Stomach (tissue), 8 donors: ENCODE measurements at regions not wholly inside any gene's neighbourhood (a gene's known extent, or its start where the extent isn't known, plus 50 kb on each side); places are given as distances from the start of the nearest gene placed in this dataset.
"Not testable (repeated sequence)": the region's sequence is repeated elsewhere in the genome, so short reads cannot be mapped to it uniquely, and the experiment has no call there.

Source experiments
- DNase-seq, 2 donors: peaks; one replicate each; pipeline versions ENCODE4 v3.0.0 to v3.0.0-alpha.2; 2013 to 2019
- H3K27ac ChIP-seq, 5 donors: fragments of 200-600 bp in 4 of 5; sonication (generic) in 4 of 5; one replicate each; pipeline ENCODE4 v1.5.1; 2013 to 2019; ENCODE audit warnings: mild to moderate bottlenecking in 1 of 5, moderate library complexity in 1 of 5
- H3K27me3 ChIP-seq, 3 donors: fragments of 200-600 bp; sonication (generic); one replicate each; pipeline ENCODE4 v1.5.1; 2017 to 2019; ENCODE audit warnings: mixed run types in 1 of 3
- H3K36me3 ChIP-seq, 4 donors: fragments of 200-600 bp; sonication (generic); 1 replicate in 3 of 4; 2 replicates in 1 of 4; pipeline ENCODE4 v1.5.1; 2016 to 2019
- H3K4me1 ChIP-seq, 4 donors: fragments of 200-600 bp; sonication (generic); one replicate each; pipeline ENCODE4 v1.5.1; 2016 to 2019
- H3K4me3 ChIP-seq, 4 donors: fragments of 200-600 bp; sonication (generic) in 3 of 4; one replicate each; pipeline ENCODE4 v1.5.1; 2016 to 2019; ENCODE audit warnings: mild to moderate bottlenecking in 1 of 4
- H3K9me3 ChIP-seq, 4 donors: fragments of 200-600 bp; sonication (generic); one replicate each; pipeline ENCODE4 v1.5.1; 2016 to 2019
- EP300 ChIP-seq: sonication (generic); formaldehyde crosslinking; IDR thresholded peaks from one replicate; pipeline ENCODE4 v1.6.1; 2017; ENCODE audit warnings: antibody characterized with exemption
- POLR2A ChIP-seq, 4 donors: fragments of 450-650 bp; IDR thresholded peaks; one replicate each; pipeline ENCODE4 v1.6.1; 2016; ENCODE audit warnings: antibody characterized with exemption in 4 of 4, control low read depth in 2 of 4, mild to moderate bottlenecking in 1 of 4, moderate library complexity in 1 of 4
- POLR2AphosphoS5 ChIP-seq, 3 donors: sonication (generic); formaldehyde crosslinking; IDR thresholded peaks; one replicate each; pipeline ENCODE4 v1.6.1; 2016; ENCODE audit warnings: antibody characterized with exemption in 3 of 3
- WGBS, 5 donors: extraction: QIAGEN DNeasy Blood & Tissue Kit in 3 of 5; methylation state at CpG; one replicate each; pipeline versions ENCODE4 v1.1.5 to v1.1.7; 2013 to 2018; 5-methylcytosine and 5-hydroxymethylcytosine counted together
- intact Hi-C: fragments of 100-400 bp; cut with DNase I; formaldehyde crosslinking; loops from one replicate; pipeline ENCODE4 v1.15.1; 2023; ENCODE audit warnings: low total_unique reads
- TF ChIP-seq, protein P1 (sequence below), 7 experiments: fragments of 450-650 bp in 4 of 7; fragments of 200-600 bp in 3 of 7; sonication (generic) in 3 of 7; IDR thresholded peaks; one replicate each; pipeline ENCODE4 v1.5.1; 2016 to 2019; ENCODE audit warnings: antibody characterized with exemption in 7 of 7, control low read depth in 2 of 7, mild to moderate bottlenecking in 1 of 7
- donor health status: healthy with polysubstance abuse.
- donor health status: Bipolar disorder and iron deficiency.
- donor health status: healthy.

DNA sequence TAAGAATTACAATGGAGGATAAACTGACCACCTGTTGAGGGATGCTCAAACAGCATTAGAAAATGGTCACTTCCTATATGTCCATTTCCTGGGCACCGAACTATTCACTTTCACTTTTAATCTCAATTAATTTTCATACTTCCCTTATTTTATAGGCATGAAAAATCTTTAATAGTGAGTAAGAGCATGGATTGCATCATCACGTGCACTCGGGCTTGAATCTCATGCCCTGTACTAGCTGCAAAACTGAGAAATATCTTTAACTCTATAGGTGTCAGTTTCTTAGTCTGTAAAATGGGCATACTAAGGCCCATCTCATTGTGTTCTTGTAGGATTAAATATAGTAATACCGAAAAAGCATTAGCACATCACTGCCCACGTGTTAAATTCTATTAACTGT lies 183.9 kb upstream of the FIGN start:
- no peaks in the 10 kb centered on the region for H3K36me3 ChIP-seq
- H3K4me1 ChIP-seq: no peaks in the 10 kb centered on the region
- TF ChIP-seq POLR2AphosphoS5 (IDR thresholded peaks at IDR 0.05): no peak
- intact Hi-C loops: no loop called here
- no peaks in the 10 kb centered on the region for H3K9me3 ChIP-seq
- no peak for DNase-seq
- no peak overlapping the region for H3K4me3 ChIP-seq
- no peak overlapping the region for H3K27ac ChIP-seq
- WGBS, 5 donors: 78 to 85% (median 80%) methylated on average over 5 of the region's 5 CpGs
- no peaks in the 10 kb centered on the region for H3K27me3 ChIP-seq

DNA sequence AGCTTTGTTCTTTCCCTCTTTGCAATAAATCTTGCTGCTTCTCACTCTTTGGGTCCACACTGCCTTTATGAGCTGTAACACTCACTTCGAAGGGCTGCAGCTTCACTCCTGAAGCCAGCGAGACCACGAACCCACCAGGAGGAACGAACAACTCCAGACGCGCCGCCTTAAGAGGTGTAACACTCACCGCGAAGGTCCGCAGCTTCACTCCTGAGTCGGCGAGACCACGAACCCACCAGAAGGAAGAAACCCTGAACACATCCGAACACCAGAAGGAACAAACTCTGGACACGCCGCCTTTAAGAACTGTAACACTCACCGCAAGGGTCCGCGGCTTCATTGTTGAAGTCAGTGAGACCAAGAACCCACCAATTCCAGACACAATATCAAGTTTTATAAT lies 178.7 kb upstream of the FIGN start:
- H3K27ac ChIP-seq, H3K4me1 ChIP-seq, H3K36me3 ChIP-seq, H3K27me3 ChIP-seq, DNase-seq, intact Hi-C loops, H3K4me3 ChIP-seq: not testable (repeated sequence)
- H3K9me3 ChIP-seq: peaks cover 0 to 12% (median 3%) of the 10 kb centered on the region in 4 donors
- WGBS, 5 donors: 95 to 98% (median 96%) methylated on average over 19 of the region's 19 CpGs

DNA sequence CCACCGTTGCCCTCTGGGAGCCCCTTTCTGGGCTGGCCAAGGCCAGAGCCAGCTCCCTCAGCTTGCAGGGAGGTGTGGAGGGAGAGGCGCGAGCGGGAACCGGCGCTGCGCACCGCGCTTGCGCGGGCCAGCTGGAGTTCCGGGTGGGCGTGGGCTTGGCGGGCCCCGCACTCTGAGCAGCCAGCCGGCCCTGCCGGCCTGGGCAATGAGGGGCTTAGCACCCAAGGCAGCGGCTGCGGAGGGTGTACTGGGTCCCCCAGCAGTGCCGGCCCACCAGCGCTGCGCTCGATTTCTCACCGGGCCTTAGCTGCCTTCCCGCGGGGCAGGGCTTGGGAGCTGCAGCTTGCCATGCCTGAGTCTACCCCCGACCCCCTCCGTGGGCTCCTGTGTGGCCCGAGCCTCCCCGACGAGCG lies 177.7 kb upstream of the FIGN start:
- H3K27me3 ChIP-seq, intact Hi-C loops, H3K27ac ChIP-seq, H3K4me1 ChIP-seq, DNase-seq, H3K4me3 ChIP-seq, H3K36me3 ChIP-seq: not testable (repeated sequence)
- 62 to 91% (median 80%) methylated on average over 5 to 32 of the region's 32 CpGs for WGBS, 5 donors
- peaks cover 0 to 16% (median 6%) of the 10 kb centered on the region in 4 donors for H3K9me3 ChIP-seq

DNA sequence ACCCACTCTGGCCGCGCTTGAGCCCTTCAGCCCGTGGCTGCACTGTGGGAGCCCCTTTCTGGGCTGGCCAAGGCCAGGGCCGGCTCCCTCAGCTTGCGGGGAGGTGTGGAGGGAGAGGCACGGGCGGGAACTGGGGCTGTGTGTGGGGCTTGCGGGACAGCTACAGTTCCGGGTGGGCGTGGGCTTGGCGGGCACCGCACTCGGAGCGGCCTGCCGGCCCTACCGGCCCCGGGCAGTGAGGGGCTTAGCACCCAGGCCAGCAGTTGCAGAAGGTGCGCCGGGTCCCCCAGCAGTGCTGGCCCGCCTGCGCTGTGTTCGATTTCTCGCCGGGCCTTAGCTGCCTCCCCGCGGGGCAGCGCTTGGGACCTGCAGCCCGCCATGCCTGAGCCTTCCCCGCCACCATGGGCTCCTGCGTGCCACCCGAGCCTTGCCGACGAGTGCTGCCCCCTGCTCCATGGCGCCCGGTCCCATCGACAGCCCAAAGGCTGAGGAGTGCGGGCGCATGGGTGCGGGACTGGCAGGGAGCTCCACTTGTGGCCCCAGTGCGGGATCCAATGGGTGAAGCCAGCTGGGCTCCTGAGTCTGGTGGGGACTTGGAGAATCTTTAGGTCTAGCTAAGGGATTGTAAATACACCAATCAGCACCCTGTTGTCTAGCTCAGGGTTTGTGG lies 173.7 kb upstream of the FIGN start:
- TF ChIP-seq EP300: no peak
- no peak for TF ChIP-seq POLR2AphosphoS5 (IDR thresholded peaks at IDR 0.05)
- TF ChIP-seq, protein P1, sequence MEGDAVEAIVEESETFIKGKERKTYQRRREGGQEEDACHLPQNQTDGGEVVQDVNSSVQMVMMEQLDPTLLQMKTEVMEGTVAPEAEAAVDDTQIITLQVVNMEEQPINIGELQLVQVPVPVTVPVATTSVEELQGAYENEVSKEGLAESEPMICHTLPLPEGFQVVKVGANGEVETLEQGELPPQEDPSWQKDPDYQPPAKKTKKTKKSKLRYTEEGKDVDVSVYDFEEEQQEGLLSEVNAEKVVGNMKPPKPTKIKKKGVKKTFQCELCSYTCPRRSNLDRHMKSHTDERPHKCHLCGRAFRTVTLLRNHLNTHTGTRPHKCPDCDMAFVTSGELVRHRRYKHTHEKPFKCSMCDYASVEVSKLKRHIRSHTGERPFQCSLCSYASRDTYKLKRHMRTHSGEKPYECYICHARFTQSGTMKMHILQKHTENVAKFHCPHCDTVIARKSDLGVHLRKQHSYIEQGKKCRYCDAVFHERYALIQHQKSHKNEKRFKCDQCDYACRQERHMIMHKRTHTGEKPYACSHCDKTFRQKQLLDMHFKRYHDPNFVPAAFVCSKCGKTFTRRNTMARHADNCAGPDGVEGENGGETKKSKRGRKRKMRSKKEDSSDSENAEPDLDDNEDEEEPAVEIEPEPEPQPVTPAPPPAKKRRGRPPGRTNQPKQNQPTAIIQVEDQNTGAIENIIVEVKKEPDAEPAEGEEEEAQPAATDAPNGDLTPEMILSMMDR (IDR thresholded peaks at IDR 0.05): no peak
- no peak for TF ChIP-seq POLR2A (IDR thresholded peaks at IDR 0.05)
- intact Hi-C loops: no loop called here
- no peak overlapping the region for H3K27ac ChIP-seq
- WGBS, 5 donors: 96 to 97% (median 97%) methylated on average over 29 to 40 of the region's 40 CpGs
- H3K4me1 ChIP-seq: no peaks in the 10 kb centered on the region
- H3K9me3 ChIP-seq: peaks cover 0 to 16% (median 6%) of the 10 kb centered on the region in 4 donors
- DNase-seq: no peak
- H3K4me3 ChIP-seq: no peak overlapping the region
- no peaks in the 10 kb centered on the region for H3K27me3 ChIP-seq
- H3K36me3 ChIP-seq: no peaks in the 10 kb centered on the region

DNA sequence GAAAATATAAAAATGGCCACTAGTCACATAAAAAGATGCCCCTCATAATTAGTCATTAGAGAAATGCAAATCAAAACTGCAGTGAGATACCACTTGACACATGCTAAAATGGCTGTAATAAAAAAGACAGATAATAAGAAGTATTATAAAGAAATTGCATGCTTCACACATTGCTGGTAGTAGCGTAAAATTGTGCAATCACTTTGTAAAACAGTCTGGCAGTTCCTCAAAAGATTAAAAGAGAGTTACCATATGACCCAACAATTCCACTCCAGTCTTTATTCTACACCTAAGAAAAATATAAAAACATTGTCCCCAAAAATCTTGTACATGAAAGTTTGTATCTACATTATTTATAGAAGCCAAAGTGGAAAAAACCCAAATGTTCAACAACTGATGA lies 170.6 kb upstream of the FIGN start:
- Histone ChIP-seq H3K9me3 (peaks cover 0 to 9% (median 6%) of the 10 kb centered on the region in 4 donors), H3K36me3 (no peaks in the 10 kb centered on the region), H3K27ac (no peak overlapping the region), H3K4me1 (no peaks in the 10 kb centered on the region), H3K27me3 (no peaks in the 10 kb centered on the region), H3K4me3 (no peak overlapping the region)
- WGBS, 5 donors: 61 to 82% (median 76%) methylated on average over 1 of the region's 1 CpG
- intact Hi-C loops: no loop called here
- DNase-seq: no peak
- TF ChIP-seq POLR2AphosphoS5 (IDR thresholded peaks at IDR 0.05) (no peak), EP300 (no peak), POLR2A (IDR thresholded peaks at IDR 0.05) (no peak)
- TF ChIP-seq, protein P1 (IDR thresholded peaks at IDR 0.05): no peak

DNA sequence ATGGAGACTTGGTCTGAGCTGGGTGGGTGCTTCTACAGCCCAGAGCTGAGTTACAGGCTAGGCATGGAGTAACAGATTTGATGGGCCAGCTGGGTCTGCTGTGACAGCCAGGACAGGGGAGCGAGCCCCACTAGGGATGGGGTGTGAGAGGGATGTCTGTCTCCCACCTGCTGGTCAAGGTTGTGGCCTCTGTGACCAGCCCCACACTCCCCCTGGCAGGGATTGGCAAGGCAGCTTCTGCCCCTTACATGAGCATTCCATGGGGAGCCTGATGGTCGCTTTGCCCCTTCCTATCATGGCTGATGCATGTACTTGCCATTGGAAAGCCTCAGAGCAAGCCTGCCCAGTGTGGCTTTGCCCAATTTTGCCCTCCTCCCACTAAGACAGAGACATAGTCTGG lies 162.0 kb upstream of the FIGN start:
- Histone ChIP-seq H3K4me1 (no peaks in the 10 kb centered on the region), H3K27ac (no peak overlapping the region), H3K9me3 (peaks cover 0 to 32% (median 9%) of the 10 kb centered on the region in 4 donors), H3K4me3 (no peak overlapping the region), H3K27me3 (no peaks in the 10 kb centered on the region), H3K36me3 (no peaks in the 10 kb centered on the region)
- TF ChIP-seq EP300: no peak
- TF ChIP-seq, protein P1 (IDR thresholded peaks at IDR 0.05): no peak
- no peak for TF ChIP-seq POLR2A (IDR thresholded peaks at IDR 0.05)
- no peak for TF ChIP-seq POLR2AphosphoS5 (IDR thresholded peaks at IDR 0.05)
- WGBS, 5 donors: 80 to 100% (median 89%) methylated on average over 1 to 2 of the region's 2 CpGs
- intact Hi-C loops: no loop called here
- no peak for DNase-seq

DNA sequence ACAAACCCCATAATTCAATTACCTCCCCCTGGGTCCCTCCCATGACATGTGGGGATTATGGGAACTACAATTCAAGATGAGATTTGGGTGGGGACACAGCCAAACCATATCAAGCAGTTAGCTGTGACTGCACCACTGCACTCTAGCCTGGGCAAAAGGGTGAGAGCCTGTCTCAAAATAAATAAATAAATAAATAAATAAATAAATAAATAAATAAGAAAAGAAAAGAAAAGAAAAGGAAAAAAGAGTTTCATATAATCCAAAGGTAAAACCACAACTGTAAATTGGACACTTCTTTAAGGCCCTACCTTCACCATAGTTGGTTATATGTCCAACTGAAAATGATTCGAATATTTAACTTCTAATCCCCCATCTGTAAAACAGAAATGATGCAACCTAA lies 157.6 kb upstream of the FIGN start:
- H3K27me3 ChIP-seq, H3K27ac ChIP-seq, DNase-seq, H3K4me3 ChIP-seq, intact Hi-C loops, H3K4me1 ChIP-seq, H3K36me3 ChIP-seq: not testable (repeated sequence)
- 0 to 67% (median 3%) methylated on average over 1 of the region's 1 CpG for WGBS, 5 donors
- H3K9me3 ChIP-seq: peaks cover 0 to 18% (median 5%) of the 10 kb centered on the region in 4 donors
